ENCODE measurements at regions not wholly inside any gene's neighbourhood (a gene's known extent, or its start where the extent isn't known, plus 50 kb on each side); places are given as distances from the start of the nearest gene placed in this dataset.

DNA sequence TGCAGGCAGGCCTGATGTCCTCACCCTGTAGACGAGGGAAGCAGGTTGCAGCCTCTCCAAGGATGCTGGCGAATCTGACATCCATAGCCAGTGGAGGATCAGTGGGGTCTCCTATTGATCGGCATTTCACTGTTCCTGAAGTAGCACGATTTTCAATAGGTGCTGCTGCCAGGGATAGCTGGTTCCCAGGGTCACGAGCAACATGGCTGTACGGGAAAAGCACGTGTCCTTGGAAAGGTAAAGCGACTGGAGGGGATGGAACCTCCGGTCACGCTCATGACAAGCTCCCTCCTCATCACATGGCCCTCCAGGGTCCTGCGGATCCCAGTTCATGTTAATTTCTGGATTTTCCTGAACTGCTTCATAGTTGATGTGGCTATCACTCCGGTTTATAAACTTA, 373.7 kb upstream of the SMIM21 start:
- TF ChIP-seq, protein P1, sequence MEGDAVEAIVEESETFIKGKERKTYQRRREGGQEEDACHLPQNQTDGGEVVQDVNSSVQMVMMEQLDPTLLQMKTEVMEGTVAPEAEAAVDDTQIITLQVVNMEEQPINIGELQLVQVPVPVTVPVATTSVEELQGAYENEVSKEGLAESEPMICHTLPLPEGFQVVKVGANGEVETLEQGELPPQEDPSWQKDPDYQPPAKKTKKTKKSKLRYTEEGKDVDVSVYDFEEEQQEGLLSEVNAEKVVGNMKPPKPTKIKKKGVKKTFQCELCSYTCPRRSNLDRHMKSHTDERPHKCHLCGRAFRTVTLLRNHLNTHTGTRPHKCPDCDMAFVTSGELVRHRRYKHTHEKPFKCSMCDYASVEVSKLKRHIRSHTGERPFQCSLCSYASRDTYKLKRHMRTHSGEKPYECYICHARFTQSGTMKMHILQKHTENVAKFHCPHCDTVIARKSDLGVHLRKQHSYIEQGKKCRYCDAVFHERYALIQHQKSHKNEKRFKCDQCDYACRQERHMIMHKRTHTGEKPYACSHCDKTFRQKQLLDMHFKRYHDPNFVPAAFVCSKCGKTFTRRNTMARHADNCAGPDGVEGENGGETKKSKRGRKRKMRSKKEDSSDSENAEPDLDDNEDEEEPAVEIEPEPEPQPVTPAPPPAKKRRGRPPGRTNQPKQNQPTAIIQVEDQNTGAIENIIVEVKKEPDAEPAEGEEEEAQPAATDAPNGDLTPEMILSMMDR (IDR thresholded peaks at IDR 0.05) = no peak
- TF ChIP-seq POLR2AphosphoS5 (IDR thresholded peaks at IDR 0.05; ENCODE audit: insufficient read depth in 1 of 2, low read depth in 1 of 2) (no peak), POLR2A (IDR thresholded peaks at IDR 0.05) (no peak)
